HepG2 (cell line): ENCODE measurements at regions not wholly inside any gene's neighbourhood (a gene's known extent, or its start where the extent isn't known, plus 50 kb on each side); places are given as distances from the start of the nearest gene placed in this dataset.
A peak's percentile ranks its signal among the peaks of the same experiment; 100 is the strongest.

ENCODE experiments used
- ATAC-seq: fragments of 200-7000 bp; cut with Tn5 transposase; 3 replicates; pipeline ENCODE4 v1.9.1; 2020; ENCODE audit warnings: mild to moderate bottlenecking, moderate library complexity
- BruUV-seq: library from RNA; stranded (reverse); fragments of 400-500 nt; replicated peaks from 2 replicates; lab custom pipeline; 2021; lab: Mats Ljungman, UMichigan
- CTCF ChIA-PET: fragments of 300-600 bp; formaldehyde crosslinking; extraction: SDS; loops from one replicate; lab custom pipeline; 2021; ENCODE audit warnings: low total read pairs, inconsistent platforms, low intra/inter-chr PET ratio; lab: Yijun Ruan, JAX
- POLR2A ChIA-PET: fragments of 350-600 bp; sonication (Branson Sonifier 250); formaldehyde crosslinking; loops from one replicate; lab custom pipeline; 2020; ENCODE audit warnings: antibody characterized with exemption, inconsistent platforms; lab: Yijun Ruan, JAX
- DNase-seq: peaks from one replicate; pipeline ENCODE4 v3.0.0-alpha.2; 2015; ENCODE audit warnings: low spot score
- FAIRE-seq: peaks from 3 replicates; lab custom pipeline; 2011; peaks lifted over from hg19 to GRCh38; lab: Jason Lieb, UNC
- H2AFZ ChIP-seq: one replicate; pipeline ENCODE4 v1.6.1; 2011; ENCODE audit warnings: low read length, inconsistent platforms
- H3K27ac ChIP-seq: fragments of 300-600 bp; 3 replicates; pipeline ENCODE4 v1.8.0; 2011; ENCODE audit warnings: mixed run types, mild to moderate bottlenecking, mixed read lengths, low read length, inconsistent platforms; ENCODE audit not compliant: insufficient read depth; ENCODE audit errors: extremely low read length
- H3K27me3 ChIP-seq, 2 experiments: fragments of 200-600 bp in 1 of 2; 2 replicates in 1 of 2; 3 replicates in 1 of 2; pipeline versions ENCODE4 v1.6.0 to v1.8.0; 2011; ENCODE audit warnings: low read length in 2 of 2, mild to moderate bottlenecking in 2 of 2, moderate library complexity in 2 of 2, inconsistent platforms in 1 of 2; ENCODE audit not compliant: insufficient read depth in 2 of 2, control insufficient read depth in 1 of 2
- H3K36me3 ChIP-seq, 2 experiments: fragments of 200-600 bp in 1 of 2; replicated peaks in 1 of 2; 2 replicates in 1 of 2; 3 replicates in 1 of 2; pipeline versions ENCODE4 v1.5.1 to v1.8.0; 2011; ENCODE audit warnings: low read length in 2 of 2, inconsistent platforms in 1 of 2; ENCODE audit not compliant: insufficient read depth in 2 of 2, control insufficient read depth in 1 of 2
- H3K4me1 ChIP-seq: 2 replicates; pipeline ENCODE4 v1.5.1; 2012; ENCODE audit warnings: low read length, inconsistent platforms; ENCODE audit not compliant: insufficient read depth
- H3K4me2 ChIP-seq: 2 replicates; pipeline ENCODE4 v1.6.0; 2011; ENCODE audit warnings: low read depth, low read length, inconsistent platforms
- H3K4me3 ChIP-seq, 3 experiments: fragments of 200-600 bp in 1 of 3; sonication (generic), shearing (Covaris generic) in 1 of 3; replicated peaks in 1 of 3; 2 replicates each; pipeline ENCODE4 v1.5.1; 2011 to 2016; ENCODE audit warnings: low read length in 3 of 3, inconsistent platforms in 2 of 3, low read depth in 2 of 3, mild to moderate bottlenecking in 2 of 3, control low read depth in 1 of 3, mixed read lengths in 1 of 3; ENCODE audit not compliant: insufficient read depth in 1 of 3
- H3K79me2 ChIP-seq: one replicate; pipeline ENCODE4 v1.6.1; 2011; ENCODE audit warnings: low read length, inconsistent platforms; ENCODE audit not compliant: insufficient read depth
- H3K9ac ChIP-seq: 2 replicates; pipeline ENCODE4 v1.6.0; 2011; ENCODE audit warnings: mild to moderate bottlenecking, low read depth, low read length, inconsistent platforms; ENCODE audit not compliant: insufficient read depth
- H3K9me3 ChIP-seq: 2 replicates; pipeline ENCODE4 v1.5.1; 2012; ENCODE audit warnings: mild to moderate bottlenecking, low read length
- H4K20me1 ChIP-seq: 2 replicates; pipeline ENCODE4 v1.6.0; 2011; ENCODE audit warnings: inconsistent platforms, mild to moderate bottlenecking, low read length, moderate library complexity; ENCODE audit not compliant: insufficient read depth
- AGO2 ChIP-seq: fragments of 200-400 bp; formaldehyde crosslinking; optimal IDR thresholded peaks from 2 replicates; pipeline ENCODE3; 2017; ENCODE audit warnings: mild to moderate bottlenecking, low read depth, low read length, moderate library complexity
- ISX ChIP-seq: sonication (generic); formaldehyde crosslinking; conservative IDR thresholded peaks from 2 replicates; pipeline ENCODE4 v1.5.0; 2020; ENCODE audit warnings: missing genetic modification reagents
- JUND ChIP-seq: sonication (generic); formaldehyde crosslinking; IDR thresholded peaks from 2 replicates; pipeline ENCODE4 v1.8.0; 2022; ENCODE audit warnings: mild to moderate bottlenecking, missing genetic modification reagents
- MAFF ChIP-seq: IDR thresholded peaks from 2 replicates; pipeline ENCODE4 v1.6.1; 2011; ENCODE audit warnings: low read depth, low read length, improper control_type of control experiment
- MAFK ChIP-seq, 2 experiments: IDR thresholded peaks in 1 of 2; conservative IDR thresholded peaks in 1 of 2; 2 replicates each; pipeline ENCODE4 v1.6.1; 2011; ENCODE audit warnings: improper control_type of control experiment in 2 of 2, low read length in 2 of 2
- NFRKB ChIP-seq: fragments of 450-650 bp; IDR thresholded peaks from 2 replicates; pipeline ENCODE4 v1.6.1; 2017
- PAF1 ChIP-seq: IDR thresholded peaks from 2 replicates; pipeline ENCODE4 v1.6.1; 2016; ENCODE audit warnings: missing genetic modification reagents, missing compliant biosample characterization
- PCBP2 ChIP-seq: fragments of 200-400 bp; formaldehyde crosslinking; optimal IDR thresholded peaks from 2 replicates; pipeline ENCODE3; 2018; ENCODE audit warnings: low read length, low read depth; ENCODE audit not compliant: poor library complexity, severe bottlenecking
- TAF1 ChIP-seq: sonication (generic); formaldehyde crosslinking; IDR thresholded peaks from 2 replicates; pipeline ENCODE4 v1.4.0; 2020; ENCODE audit warnings: missing genetic modification reagents
- ZBTB39 ChIP-seq: sonication (generic); formaldehyde crosslinking; IDR thresholded peaks from 2 replicates; pipeline ENCODE4 v1.5.0; 2020; ENCODE audit warnings: missing genetic modification reagents
- ZNF160 ChIP-seq: sonication (generic); formaldehyde crosslinking; IDR thresholded peaks from 2 replicates; pipeline ENCODE4 v1.8.0; 2022; ENCODE audit warnings: mild to moderate bottlenecking, inconsistent platforms, missing genetic modification reagents
- ZNF24 ChIP-seq: fragments of 450-650 bp; IDR thresholded peaks from 2 replicates; pipeline ENCODE4 v1.6.1; 2017; ENCODE audit warnings: antibody characterized with exemption, mild to moderate bottlenecking
- ZNF276 ChIP-seq: sonication (generic); formaldehyde crosslinking; IDR thresholded peaks from 2 replicates; pipeline ENCODE4 v1.4.0; 2020; ENCODE audit warnings: mild to moderate bottlenecking, low read depth, missing genetic modification reagents
- ZNF354B ChIP-seq: sonication (generic); formaldehyde crosslinking; IDR thresholded peaks from 2 replicates; pipeline ENCODE4 v1.8.0; 2022; ENCODE audit warnings: mild to moderate bottlenecking, missing genetic modification reagents
- ZNF790 ChIP-seq: sonication (generic); formaldehyde crosslinking; IDR thresholded peaks from 2 replicates; pipeline ENCODE4 v1.8.0; 2022; ENCODE audit warnings: missing genetic modification reagents, mild to moderate bottlenecking, borderline replicate concordance
- WGBS: methylation state at CpG from one replicate; pipeline ENCODE4 v1.1.6; 2017; ENCODE audit warnings: low lambda C conversion rate; 5-methylcytosine and 5-hydroxymethylcytosine counted together
- in situ Hi-C: cut with HindIII; loops from 2 replicates; pipeline ENCODE4 v1.10.0; 2017; ENCODE audit warnings: low pct_unique_long_range_greater_than_20kb; ENCODE audit not compliant: extremely low pct_ligation_motif_present
- intact Hi-C: fragments of 100-400 bp; cut with micrococcal nuclease; formaldehyde crosslinking; loops from one replicate; pipeline ENCODE4 v1.10.0; 2022; ENCODE audit not compliant: unreplicated experiment

GRCh38 chr13:106306748-106307277 lies 228.6 kb downstream of the EFNB2 start:
- WGBS, result 0% methylated on average over 5 of the region's 6 CpGs
- Histone ChIP-seq H3K9me3 (peaks cover 13% of the 10 kb centered on the region), H3K4me1 (no peaks in the 10 kb centered on the region), H3K79me2 (no peaks in the 10 kb centered on the region), H3K9ac (no peak overlapping the region), H3K27me3 (no peaks in the 10 kb centered on the region), H4K20me1 (no peaks in the 10 kb centered on the region), H3K4me2 (no peak overlapping the region), H3K27ac (no peak overlapping the region), H3K36me3 (no peaks in the 10 kb centered on the region), H3K4me3 (no peak overlapping the region), H2AFZ (no peak overlapping the region)
- ChIA-PET CTCF (no interaction called here), POLR2A (no interaction called here)
- FAIRE-seq, result no peak
- no TSS peak for BruUV-seq
- intact Hi-C loops (no loop called here), in situ Hi-C loops (no loop called here)
- DNase-seq, result no peak
- TF ChIP-seq MAFF (peak; percentile 31; the same call in 1 of the 2 replicates), MAFK (conservative IDR thresholded peaks at IDR 0.05 in 1 of 2, IDR thresholded peaks at IDR 0.05 in 1 of 2; ENCODE audit: low read length in 2 of 2) (peak; percentile 30 to 56; a peak in 2 of 4 replicates), JUND (no peak)
- no peak for ATAC-seq

- H2AFZ ChIP-seq, result no peak overlapping the region
- H4K20me1 ChIP-seq, result no peaks in the 10 kb centered on the region
- H3K4me1 ChIP-seq, result no peaks in the 10 kb centered on the region
- peaks cover 13% of the 10 kb centered on the region for H3K9me3 ChIP-seq
- H3K27ac ChIP-seq, result no peak overlapping the region
- H3K9ac ChIP-seq, result no peak overlapping the region
- POLR2A ChIA-PET, result no interaction called here
- H3K4me2 ChIP-seq, result no peak overlapping the region
- FAIRE-seq (no peak), ATAC-seq (no peak), DNase-seq (no peak)
- H3K36me3 ChIP-seq, result no peaks in the 10 kb centered on the region
- CTCF ChIA-PET, result no interaction called here
- in situ Hi-C loops (no loop called here), intact Hi-C loops (no loop called here)
- no peak overlapping the region for H3K4me3 ChIP-seq
- no TSS peak for BruUV-seq
- TF ChIP-seq ISX (CRISPR knock-in tag) (no peak), ZNF276 (CRISPR knock-in tag) (no peak), MAFK (conservative IDR thresholded peaks at IDR 0.05 in 1 of 2, IDR thresholded peaks at IDR 0.05 in 1 of 2; ENCODE audit: low read length in 2 of 2) (peak in 1 of 2 experiments; percentile 74; a peak in 3 of 4 replicates), ZNF24 (no peak), PCBP2 (no peak), ZNF160 (CRISPR knock-in tag) (no peak), NFRKB (no peak), PAF1 (CRISPR knock-in tag) (no peak), ZNF790 (no peak), MAFF (peak; percentile 63), ZBTB39 (CRISPR knock-in tag) (no peak), ZNF354B (CRISPR knock-in tag) (no peak), TAF1 (CRISPR knock-in tag) (no peak), AGO2 (no peak)
- TF ChIP-seq, all 625 proteins: peak for 2
- WGBS, result 1% methylated on average over 2 of the region's 2 CpGs
- Histone ChIP-seq H3K79me2 (no peaks in the 10 kb centered on the region), H3K27me3 (no peaks in the 10 kb centered on the region)
Measured at GRCh38 chr13:106302843-106303242, 232.6 kb downstream of the EFNB2 start.
